Endothelial cell (in vitro differentiated cells): ENCODE measurements at regions not wholly inside any gene's neighbourhood (a gene's known extent, or its start where the extent isn't known, plus 50 kb on each side); places are given as distances from the start of the nearest gene placed in this dataset.
"Not testable (repeated sequence)": the region's sequence is repeated elsewhere in the genome, so short reads cannot be mapped to it uniquely, and the experiment has no call there.

Experiments used
- DNase-seq: peaks from one replicate; pipeline ENCODE4 v3.0.0; 2021; ENCODE audit warnings: low spot score
- H3K27ac Mint-ChIP-seq: one replicate; pipeline ENCODE4 v1.8.0; 2021; ENCODE audit warnings: mixed read lengths, inconsistent platforms; ENCODE audit not compliant: unreplicated experiment
- H3K27me3 Mint-ChIP-seq: one replicate; pipeline ENCODE4 v1.8.0; 2021; ENCODE audit warnings: mild to moderate bottlenecking, moderate library complexity, mixed read lengths, inconsistent platforms; ENCODE audit not compliant: unreplicated experiment
- H3K36me3 Mint-ChIP-seq: one replicate; pipeline ENCODE4 v1.8.0; 2021; ENCODE audit warnings: mild to moderate bottlenecking, low read depth, mixed read lengths, inconsistent platforms; ENCODE audit not compliant: unreplicated experiment
- H3K4me1 Mint-ChIP-seq: one replicate; pipeline ENCODE4 v1.8.0; 2021; ENCODE audit warnings: mild to moderate bottlenecking, mixed read lengths, inconsistent platforms; ENCODE audit not compliant: unreplicated experiment
- H3K4me3 Mint-ChIP-seq: one replicate; pipeline ENCODE4 v1.8.0; 2021; ENCODE audit warnings: mild to moderate bottlenecking, mixed read lengths, inconsistent platforms; ENCODE audit not compliant: unreplicated experiment
- H3K9me3 Mint-ChIP-seq: one replicate; pipeline ENCODE4 v1.8.0; 2021; ENCODE audit warnings: mixed read lengths, inconsistent platforms; ENCODE audit not compliant: unreplicated experiment
- TF ChIP-seq, protein P1 (sequence below): fragments of 200-600 bp; sonication (generic); IDR thresholded peaks from one replicate; pipeline ENCODE4 v1.5.0; 2021; ENCODE audit warnings: antibody characterized with exemption; ENCODE audit not compliant: unreplicated experiment

- H3K9me3 Mint-ChIP-seq, result no peaks in the 10 kb centered on the region
- H3K4me1 Mint-ChIP-seq, result peaks cover 31% of the 10 kb centered on the region
Measured at GRCh38 chr10:23535381-23535780, 96.5 kb downstream of the OTUD1 start.

GRCh38 chr10:23538968-23539367 is 100.1 kb downstream of the OTUD1 start:
- TF ChIP-seq, protein P1, sequence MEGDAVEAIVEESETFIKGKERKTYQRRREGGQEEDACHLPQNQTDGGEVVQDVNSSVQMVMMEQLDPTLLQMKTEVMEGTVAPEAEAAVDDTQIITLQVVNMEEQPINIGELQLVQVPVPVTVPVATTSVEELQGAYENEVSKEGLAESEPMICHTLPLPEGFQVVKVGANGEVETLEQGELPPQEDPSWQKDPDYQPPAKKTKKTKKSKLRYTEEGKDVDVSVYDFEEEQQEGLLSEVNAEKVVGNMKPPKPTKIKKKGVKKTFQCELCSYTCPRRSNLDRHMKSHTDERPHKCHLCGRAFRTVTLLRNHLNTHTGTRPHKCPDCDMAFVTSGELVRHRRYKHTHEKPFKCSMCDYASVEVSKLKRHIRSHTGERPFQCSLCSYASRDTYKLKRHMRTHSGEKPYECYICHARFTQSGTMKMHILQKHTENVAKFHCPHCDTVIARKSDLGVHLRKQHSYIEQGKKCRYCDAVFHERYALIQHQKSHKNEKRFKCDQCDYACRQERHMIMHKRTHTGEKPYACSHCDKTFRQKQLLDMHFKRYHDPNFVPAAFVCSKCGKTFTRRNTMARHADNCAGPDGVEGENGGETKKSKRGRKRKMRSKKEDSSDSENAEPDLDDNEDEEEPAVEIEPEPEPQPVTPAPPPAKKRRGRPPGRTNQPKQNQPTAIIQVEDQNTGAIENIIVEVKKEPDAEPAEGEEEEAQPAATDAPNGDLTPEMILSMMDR, result no peak

More at GRCh38 chr10:23535381-23535780, 96.5 kb downstream of the OTUD1 start:
- H3K36me3 Mint-ChIP-seq, result no peaks in the 10 kb centered on the region
- no peak overlapping the region for H3K4me3 Mint-ChIP-seq
- TF ChIP-seq, protein P1, result no peak
- peaks cover 2% of the 10 kb centered on the region for H3K27me3 Mint-ChIP-seq
- no peak overlapping the region for H3K27ac Mint-ChIP-seq
- DNase-seq, result no peak

GRCh38 chr10:23540401-23541030 is 101.6 kb downstream of the OTUD1 start:
- Mint-ChIP-seq H3K27me3 (peaks cover 2% of the 10 kb centered on the region), H3K36me3 (peaks cover under 1% of the 10 kb centered on the region), H3K4me1 (peaks cover 37% of the 10 kb centered on the region), H3K27ac (peak overlapping the region; percentile 50), H3K9me3 (peaks cover 5% of the 10 kb centered on the region), H3K4me3 (no peak overlapping the region)
- peak; percentile 9 for DNase-seq
- TF ChIP-seq, protein P1, result no peak

More at GRCh38 chr10:23538968-23539367, 100.1 kb downstream of the OTUD1 start:
- no peaks in the 10 kb centered on the region for H3K9me3 Mint-ChIP-seq
- no peak overlapping the region for H3K27ac Mint-ChIP-seq
- H3K27me3 Mint-ChIP-seq, result peaks cover 2% of the 10 kb centered on the region
- H3K4me3 Mint-ChIP-seq, result no peak overlapping the region
- no peak for DNase-seq
- H3K4me1 Mint-ChIP-seq, result peaks cover 42% of the 10 kb centered on the region
- no peaks in the 10 kb centered on the region for H3K36me3 Mint-ChIP-seq

- H3K9me3 Mint-ChIP-seq, result peaks cover 14% of the 10 kb centered on the region
- H3K27me3 Mint-ChIP-seq, result peaks cover 2% of the 10 kb centered on the region
- no peak for DNase-seq
Measured at GRCh38 chr10:23543691-23544380, 105.0 kb downstream of the OTUD1 start.

DNA sequence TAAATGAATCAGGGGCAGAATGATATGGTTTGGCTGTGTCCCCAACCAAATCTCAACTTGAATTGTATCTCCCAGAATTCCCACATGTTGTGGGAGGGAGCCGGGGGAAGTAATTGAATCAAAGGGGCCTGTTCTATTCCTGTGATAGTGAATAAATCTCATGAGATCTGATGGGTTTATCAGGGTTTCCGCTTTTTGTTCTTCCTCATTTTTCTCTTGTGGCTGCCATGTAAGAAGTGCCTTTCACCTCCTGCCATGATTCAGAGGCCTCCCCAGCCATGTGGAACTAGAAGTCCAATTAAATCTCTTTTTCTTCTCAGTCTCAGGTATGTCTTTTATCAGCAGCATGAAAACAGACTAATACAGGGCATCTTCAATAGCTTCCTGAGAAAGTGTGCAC is 107.0 kb downstream of the OTUD1 start:
- not testable (repeated sequence) for DNase-seq, H3K4me3 Mint-ChIP-seq, H3K27ac Mint-ChIP-seq, H3K27me3 Mint-ChIP-seq
- H3K4me1 Mint-ChIP-seq, result peaks cover 30% of the 10 kb centered on the region
- H3K9me3 Mint-ChIP-seq, result peaks cover 14% of the 10 kb centered on the region
- peaks cover 17% of the 10 kb centered on the region for H3K36me3 Mint-ChIP-seq

More at GRCh38 chr10:23543691-23544380, 105.0 kb downstream of the OTUD1 start:
- TF ChIP-seq, protein P1, result no peak
- Mint-ChIP-seq H3K36me3 (peaks cover 17% of the 10 kb centered on the region), H3K27ac (no peak overlapping the region), H3K4me1 (peaks cover 48% of the 10 kb centered on the region), H3K4me3 (no peak overlapping the region)
